Breast epithelium (tissue), 4 donors: ENCODE measurements at regions not wholly inside any gene's neighbourhood (a gene's known extent, or its start where the extent isn't known, plus 50 kb on each side); places are given as distances from the start of the nearest gene placed in this dataset.

Experiments
- DNase-seq, 2 donors: peaks; one replicate each; pipeline ENCODE4 v3.0.0-alpha.2; 2019; ENCODE audit warnings: low spot score in 2 of 2
- H3K27ac ChIP-seq, 2 donors: fragments of 200-600 bp; sonication (generic) in 1 of 2; one replicate each; pipeline ENCODE4 v1.5.1; 2016 to 2019; ENCODE audit warnings: mild to moderate bottlenecking in 1 of 2
- H3K27me3 ChIP-seq, 2 donors: fragments of 200-600 bp; sonication (generic) in 1 of 2; one replicate each; pipeline versions ENCODE4 v1.5.1 to v1.6.0; 2017 to 2019; ENCODE audit warnings: control low read depth in 1 of 2, mild to moderate bottlenecking in 1 of 2
- H3K36me3 ChIP-seq: fragments of 200-600 bp; one replicate; pipeline ENCODE4 v1.5.1; 2019
- H3K4me1 ChIP-seq, 2 donors: fragments of 200-600 bp; sonication (generic); one replicate each; pipeline ENCODE4 v1.5.1; 2016 to 2019; ENCODE audit warnings: control low read depth in 1 of 2
- H3K4me3 ChIP-seq, 3 donors: fragments of 200-600 bp; sonication (generic); 1 replicate in 2 of 3; 2 replicates in 1 of 3; pipeline ENCODE4 v1.5.1; 2016 to 2019; ENCODE audit warnings: mild to moderate bottlenecking in 3 of 3, moderate library complexity in 2 of 3
- H3K9me3 ChIP-seq, 2 donors: fragments of 200-600 bp; sonication (generic) in 1 of 2; one replicate each; pipeline ENCODE4 v1.5.1; 2016 to 2019; ENCODE audit warnings: control low read depth in 1 of 2
- CTCF ChIP-seq, 3 donors: fragments of 450-650 bp; IDR thresholded peaks; one replicate each; pipeline ENCODE4 v1.5.1; 2016 to 2017; ENCODE audit warnings: antibody characterized with exemption in 3 of 3, mild to moderate bottlenecking in 3 of 3, moderate library complexity in 3 of 3
- POLR2A ChIP-seq: fragments of 450-650 bp; IDR thresholded peaks from one replicate; pipeline ENCODE4 v1.6.1; 2016; ENCODE audit warnings: antibody characterized with exemption, mild to moderate bottlenecking, moderate library complexity
- POLR2AphosphoS5 ChIP-seq, 3 donors: sonication (generic); formaldehyde crosslinking; IDR thresholded peaks; one replicate each; pipeline ENCODE4 v1.6.1; 2017; ENCODE audit warnings: antibody characterized with exemption in 3 of 3
- intact Hi-C: fragments of 100-400 bp; cut with DNase I; formaldehyde crosslinking; loops from one replicate; pipeline ENCODE4 v1.15.1; 2023; ENCODE audit warnings: low total_unique reads

- TF ChIP-seq CTCF (IDR thresholded peaks at IDR 0.05) (no peak), POLR2AphosphoS5 (IDR thresholded peaks at IDR 0.05) (no peak), POLR2A (no peak)
- Histone ChIP-seq H3K4me3 (no peak overlapping the region), H3K27ac (no peak overlapping the region), H3K4me1 (no peaks in the 10 kb centered on the region), H3K9me3 (no peaks in the 10 kb centered on the region), H3K36me3 (no peaks in the 10 kb centered on the region), H3K27me3 (peaks cover 0 to 40% of the 10 kb centered on the region in 2 donors)
- no peak for DNase-seq
- intact Hi-C loops, result no loop called here
Measured at GRCh38 chr16:86401126-86401525, 109.2 kb upstream of the FOXF1 start.

GRCh38 chr16:86403085-86403484, 107.2 kb upstream of the FOXF1 start:
- DNase-seq, result no peak
- H3K4me3 ChIP-seq, result no peak overlapping the region
- H3K27ac ChIP-seq, result no peak overlapping the region
- H3K9me3 ChIP-seq, result no peaks in the 10 kb centered on the region
- TF ChIP-seq POLR2A, result no peak
- TF ChIP-seq CTCF (IDR thresholded peaks at IDR 0.05), result no peak
- no peak for TF ChIP-seq POLR2AphosphoS5 (IDR thresholded peaks at IDR 0.05)
- peaks cover 0 to 40% of the 10 kb centered on the region in 2 donors for H3K27me3 ChIP-seq
- H3K4me1 ChIP-seq, result no peaks in the 10 kb centered on the region
- H3K36me3 ChIP-seq, result no peaks in the 10 kb centered on the region
- intact Hi-C loops, result no loop called here

- Histone ChIP-seq H3K4me3 (no peak overlapping the region), H3K9me3 (no peaks in the 10 kb centered on the region), H3K4me1 (no peaks in the 10 kb centered on the region), H3K36me3 (no peaks in the 10 kb centered on the region), H3K27me3 (peaks cover 0 to 43% of the 10 kb centered on the region in 2 donors), H3K27ac (no peak overlapping the region)
- TF ChIP-seq POLR2A (no peak), POLR2AphosphoS5 (IDR thresholded peaks at IDR 0.05) (no peak), CTCF (IDR thresholded peaks at IDR 0.05) (no peak)
- no peak for DNase-seq
- intact Hi-C loops, result no loop called here
Measured at GRCh38 chr16:86403541-86404163, 106.7 kb upstream of the FOXF1 start.

- Histone ChIP-seq H3K4me1 (no peaks in the 10 kb centered on the region), H3K4me3 (no peak overlapping the region), H3K27ac (no peak overlapping the region), H3K27me3 (peaks cover 0 to 50% of the 10 kb centered on the region in 2 donors), H3K9me3 (no peaks in the 10 kb centered on the region), H3K36me3 (no peaks in the 10 kb centered on the region)
- TF ChIP-seq POLR2A, result no peak
- no peak for TF ChIP-seq CTCF (IDR thresholded peaks at IDR 0.05)
- no peak for TF ChIP-seq POLR2AphosphoS5 (IDR thresholded peaks at IDR 0.05)
- no peak for DNase-seq
- intact Hi-C loops, result no loop called here
Measured at GRCh38 chr16:86404678-86405077, 105.6 kb upstream of the FOXF1 start.

- intact Hi-C loops, result no loop called here
- Histone ChIP-seq H3K36me3 (no peaks in the 10 kb centered on the region), H3K27ac (no peak overlapping the region), H3K9me3 (no peaks in the 10 kb centered on the region), H3K4me1 (no peaks in the 10 kb centered on the region), H3K4me3 (no peak overlapping the region), H3K27me3 (peaks cover 0 to 55% of the 10 kb centered on the region in 2 donors)
- DNase-seq, result no peak
- TF ChIP-seq CTCF (IDR thresholded peaks at IDR 0.05) (no peak), POLR2AphosphoS5 (IDR thresholded peaks at IDR 0.05) (no peak), POLR2A (no peak)
Measured at GRCh38 chr16:86405319-86405718, 105.0 kb upstream of the FOXF1 start.
